Activated CD8-positive, alpha-beta memory T cell treated with anti-CD3 and anti-CD28 coated beads, Interleukin-2, amount 10 ng/mL, durations not matched to agents 7 days and 5 days (primary cell): ENCODE measurements at regions not wholly inside any gene's neighbourhood (a gene's known extent, or its start where the extent isn't known, plus 50 kb on each side); places are given as distances from the start of the nearest gene placed in this dataset.

Source experiments
- ATAC-seq: fragments of 150-1000 bp; cut with Tn5 transposase; one replicate; pipeline ENCODE4 v1.10.0; 2021; ENCODE audit warnings: moderate library complexity
- CTCF ChIA-PET: fragments of 350-600 bp; sonication (Branson Sonifier 250); formaldehyde crosslinking; loops from one replicate; lab custom pipeline; 2021; ENCODE audit warnings: antibody characterized with exemption; lab: Charles Lee
- DNase-seq: peaks from one replicate; pipeline ENCODE4 v3.0.0-alpha.2; 2020
- H3K27ac Mint-ChIP-seq: one replicate; pipeline ENCODE4 v1.8.0; 2021; ENCODE audit warnings: mild to moderate bottlenecking, mixed read lengths
- H3K27me3 Mint-ChIP-seq: one replicate; pipeline ENCODE4 v1.8.0; 2021; ENCODE audit warnings: mixed read lengths
- H3K36me3 Mint-ChIP-seq: one replicate; pipeline ENCODE4 v1.8.0; 2021; ENCODE audit warnings: mild to moderate bottlenecking, mixed read lengths
- H3K4me1 Mint-ChIP-seq: one replicate; pipeline ENCODE4 v1.8.0; 2021; ENCODE audit warnings: mixed read lengths
- H3K4me3 Mint-ChIP-seq: one replicate; pipeline ENCODE4 v1.8.0; 2021; ENCODE audit warnings: mild to moderate bottlenecking, moderate library complexity, mixed read lengths
- H3K9me3 Mint-ChIP-seq: one replicate; pipeline ENCODE4 v1.8.0; 2022; ENCODE audit warnings: low read depth, mixed read lengths

- no peak for ATAC-seq
- peaks cover 9% of the 10 kb centered on the region for H3K9me3 Mint-ChIP-seq
- CTCF ChIA-PET, result no interaction called here
- H3K27ac Mint-ChIP-seq, result no peak overlapping the region
- H3K27me3 Mint-ChIP-seq, result no peaks in the 10 kb centered on the region
- H3K36me3 Mint-ChIP-seq, result no peaks in the 10 kb centered on the region
- no peak overlapping the region for H3K4me3 Mint-ChIP-seq
- no peak for DNase-seq
- H3K4me1 Mint-ChIP-seq, result no peaks in the 10 kb centered on the region
Measured at GRCh38 chr1:4091996-4092395, 191.9 kb upstream of the C1orf174 start.

GRCh38 chr1:4093856-4094565 lies 193.9 kb upstream of the C1orf174 start:
- no peak overlapping the region for H3K4me3 Mint-ChIP-seq
- DNase-seq (no peak), ATAC-seq (no peak)
- CTCF ChIA-PET, result no interaction called here
- no peaks in the 10 kb centered on the region for H3K27me3 Mint-ChIP-seq
- H3K9me3 Mint-ChIP-seq, result peaks cover 9% of the 10 kb centered on the region
- H3K36me3 Mint-ChIP-seq, result no peaks in the 10 kb centered on the region
- H3K27ac Mint-ChIP-seq, result no peak overlapping the region
- no peaks in the 10 kb centered on the region for H3K4me1 Mint-ChIP-seq

DNA sequence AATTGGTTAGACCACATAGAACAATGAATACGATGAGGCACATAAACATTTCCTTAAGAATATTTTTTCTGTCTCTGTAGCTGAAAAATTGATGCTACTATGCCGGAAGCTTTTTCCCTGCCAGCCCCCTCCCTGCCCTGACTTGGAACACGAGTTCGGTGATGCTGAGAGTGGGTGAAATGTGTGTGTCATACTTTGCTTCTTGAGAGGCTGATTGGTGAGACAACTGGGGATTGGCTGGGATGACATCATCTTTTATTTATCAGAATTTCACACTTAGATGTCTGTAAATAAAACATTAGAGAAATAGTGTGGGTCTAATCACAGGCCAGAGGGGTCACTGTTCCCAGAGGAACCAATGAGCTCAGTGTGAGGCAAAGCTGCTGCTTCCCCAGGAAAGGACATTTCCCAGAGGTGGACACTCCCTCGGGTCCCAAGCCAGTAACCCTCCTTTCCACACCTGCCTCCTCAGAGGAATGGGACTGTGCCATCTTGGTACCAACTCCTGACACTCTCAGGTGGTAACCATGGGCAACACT lies 195.4 kb upstream of the C1orf174 start:
- no peak for DNase-seq
- H3K4me3 Mint-ChIP-seq, result no peak overlapping the region
- ATAC-seq, result no peak
- peaks cover 9% of the 10 kb centered on the region for H3K9me3 Mint-ChIP-seq
- no peaks in the 10 kb centered on the region for H3K36me3 Mint-ChIP-seq
- no peaks in the 10 kb centered on the region for H3K4me1 Mint-ChIP-seq
- CTCF ChIA-PET, result no interaction called here
- no peak overlapping the region for H3K27ac Mint-ChIP-seq
- no peaks in the 10 kb centered on the region for H3K27me3 Mint-ChIP-seq

DNA sequence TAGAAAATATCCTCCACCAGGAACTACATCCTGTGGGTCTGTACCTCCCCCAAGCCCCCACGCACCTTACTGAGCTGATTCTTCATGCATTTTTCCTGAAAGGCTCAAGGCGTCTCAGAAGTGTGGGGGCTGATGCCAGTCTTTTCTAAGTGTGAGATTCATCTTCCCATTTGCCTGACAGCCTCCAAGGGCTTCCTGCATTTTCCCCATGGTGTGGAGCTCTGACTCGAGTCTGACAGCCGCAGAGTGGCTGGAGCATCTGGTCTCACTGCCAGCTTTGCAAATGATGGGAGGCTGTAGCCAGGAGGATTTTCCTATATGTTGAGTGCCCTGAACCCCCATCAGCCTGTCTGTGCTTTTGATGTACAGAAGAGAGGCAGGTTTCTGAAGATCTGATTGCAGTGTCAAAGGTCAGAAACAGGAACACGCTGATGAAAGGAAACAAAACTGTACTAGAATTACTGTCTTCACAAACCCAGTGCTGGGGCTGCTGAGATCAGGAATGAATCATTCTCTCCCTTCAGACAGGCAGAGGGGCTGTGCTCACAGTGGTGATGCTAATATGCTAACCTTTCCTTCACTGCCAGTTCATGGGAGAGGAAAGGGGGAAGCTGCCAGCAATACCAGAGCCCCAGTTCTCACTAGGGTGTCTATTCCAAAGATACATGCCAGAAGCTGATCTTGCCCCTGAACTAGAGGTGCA lies 201.5 kb upstream of the C1orf174 start:
- ATAC-seq, result no peak
- no peak for DNase-seq
- no peaks in the 10 kb centered on the region for H3K36me3 Mint-ChIP-seq
- H3K27ac Mint-ChIP-seq, result no peak overlapping the region
- H3K4me1 Mint-ChIP-seq, result no peaks in the 10 kb centered on the region
- H3K27me3 Mint-ChIP-seq, result no peaks in the 10 kb centered on the region
- peaks cover 2% of the 10 kb centered on the region for H3K9me3 Mint-ChIP-seq
- CTCF ChIA-PET, result no interaction called here
- H3K4me3 Mint-ChIP-seq, result no peak overlapping the region

GRCh38 chr1:4105300-4105880 lies 205.3 kb upstream of the C1orf174 start:
- no peak for DNase-seq
- H3K27ac Mint-ChIP-seq, result no peak overlapping the region
- no peaks in the 10 kb centered on the region for H3K4me1 Mint-ChIP-seq
- H3K9me3 Mint-ChIP-seq, result no peaks in the 10 kb centered on the region
- no peak for ATAC-seq
- no peaks in the 10 kb centered on the region for H3K27me3 Mint-ChIP-seq
- CTCF ChIA-PET, result no interaction called here
- H3K36me3 Mint-ChIP-seq, result no peaks in the 10 kb centered on the region
- H3K4me3 Mint-ChIP-seq, result no peak overlapping the region

DNA sequence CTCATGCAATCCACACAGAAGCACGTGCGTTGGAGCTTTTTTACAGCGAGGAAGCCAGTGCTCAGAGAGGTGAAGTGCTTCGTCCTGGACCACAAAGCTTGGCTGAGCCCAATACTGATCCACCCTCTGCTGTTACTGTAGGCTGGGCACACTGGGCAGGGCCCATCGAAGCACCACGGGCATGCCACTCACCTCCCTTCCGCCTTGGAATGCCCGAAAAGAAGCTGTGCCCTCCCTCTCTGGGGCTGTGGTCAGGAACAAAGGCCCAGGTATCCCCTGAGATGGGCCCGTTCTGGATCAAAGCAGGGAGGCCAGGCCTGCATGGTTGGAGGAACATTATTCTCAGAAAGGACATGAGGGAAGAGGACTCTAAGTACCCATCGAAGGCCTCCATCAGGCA lies 206.7 kb upstream of the C1orf174 start:
- DNase-seq (no peak), ATAC-seq (no peak)
- no peak overlapping the region for H3K4me3 Mint-ChIP-seq
- CTCF ChIA-PET, result no interaction called here
- H3K9me3 Mint-ChIP-seq, result no peaks in the 10 kb centered on the region
- H3K36me3 Mint-ChIP-seq, result no peaks in the 10 kb centered on the region
- no peaks in the 10 kb centered on the region for H3K4me1 Mint-ChIP-seq
- H3K27ac Mint-ChIP-seq, result no peak overlapping the region
- H3K27me3 Mint-ChIP-seq, result no peaks in the 10 kb centered on the region

- no peak overlapping the region for H3K4me3 Mint-ChIP-seq
- CTCF ChIA-PET, result no interaction called here
- no peaks in the 10 kb centered on the region for H3K36me3 Mint-ChIP-seq
- DNase-seq, result no peak
- H3K9me3 Mint-ChIP-seq, result no peaks in the 10 kb centered on the region
- H3K4me1 Mint-ChIP-seq, result no peaks in the 10 kb centered on the region
- ATAC-seq, result no peak
- no peak overlapping the region for H3K27ac Mint-ChIP-seq
- no peaks in the 10 kb centered on the region for H3K27me3 Mint-ChIP-seq
Measured at GRCh38 chr1:4107291-4107690, 207.2 kb upstream of the C1orf174 start.

DNA sequence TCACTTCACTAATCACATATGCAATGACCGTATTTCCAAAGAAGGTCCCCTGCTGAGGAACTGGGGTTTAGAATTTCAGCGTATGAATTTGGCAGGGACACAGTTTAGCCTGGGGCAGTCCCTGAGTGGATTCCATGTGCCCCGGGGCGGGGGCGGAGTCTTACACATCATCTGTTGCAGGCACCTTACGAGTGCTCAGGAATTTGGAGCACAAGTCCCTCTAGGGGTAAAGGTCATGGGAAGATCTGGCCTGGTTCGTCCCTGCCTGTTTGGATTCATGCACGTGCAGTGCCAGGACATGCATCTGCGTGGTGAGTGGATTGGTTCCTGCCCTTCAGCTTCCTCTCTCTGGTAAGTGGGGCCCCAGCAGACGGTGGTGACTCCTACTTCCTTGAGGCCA lies 208.3 kb upstream of the C1orf174 start:
- no peak for DNase-seq
- H3K9me3 Mint-ChIP-seq, result no peaks in the 10 kb centered on the region
- H3K36me3 Mint-ChIP-seq, result no peaks in the 10 kb centered on the region
- H3K27ac Mint-ChIP-seq, result no peak overlapping the region
- H3K27me3 Mint-ChIP-seq, result no peaks in the 10 kb centered on the region
- no peak for ATAC-seq
- CTCF ChIA-PET, result no interaction called here
- no peaks in the 10 kb centered on the region for H3K4me1 Mint-ChIP-seq
- no peak overlapping the region for H3K4me3 Mint-ChIP-seq

- Mint-ChIP-seq H3K27me3 (no peaks in the 10 kb centered on the region), H3K4me3 (no peak overlapping the region), H3K36me3 (no peaks in the 10 kb centered on the region), H3K9me3 (no peaks in the 10 kb centered on the region), H3K4me1 (no peaks in the 10 kb centered on the region), H3K27ac (no peak overlapping the region)
- CTCF ChIA-PET, result no interaction called here
- DNase-seq (no peak), ATAC-seq (no peak)
Measured at GRCh38 chr1:4108758-4109627, 208.9 kb upstream of the C1orf174 start.

GRCh38 chr1:4109628-4109940 lies 209.5 kb upstream of the C1orf174 start:
- no peaks in the 10 kb centered on the region for H3K4me1 Mint-ChIP-seq
- no peak for DNase-seq
- peaks cover 2% of the 10 kb centered on the region for H3K9me3 Mint-ChIP-seq
- H3K36me3 Mint-ChIP-seq, result no peaks in the 10 kb centered on the region
- no peaks in the 10 kb centered on the region for H3K27me3 Mint-ChIP-seq
- no peak for ATAC-seq
- no peak overlapping the region for H3K4me3 Mint-ChIP-seq
- CTCF ChIA-PET, result no interaction called here
- H3K27ac Mint-ChIP-seq, result no peak overlapping the region

DNA sequence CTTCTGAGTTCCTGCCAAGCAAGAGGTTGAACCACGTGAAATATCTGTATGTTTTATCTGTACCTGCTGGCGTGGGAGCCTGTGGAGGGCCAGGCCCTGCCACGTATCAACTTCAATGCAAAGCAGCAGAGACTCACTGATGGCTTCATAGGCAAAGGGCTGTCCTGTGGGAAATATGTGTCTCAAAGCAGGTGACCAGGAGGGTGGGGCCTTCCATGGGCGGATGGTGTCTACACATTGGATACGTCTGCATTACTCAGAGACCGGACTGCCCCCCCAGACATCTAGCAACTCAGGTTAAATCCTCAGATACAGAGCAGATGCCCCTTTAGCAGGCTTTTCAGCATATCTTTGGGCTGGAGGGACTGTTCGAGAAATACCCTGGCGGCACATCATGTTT lies 210.8 kb upstream of the C1orf174 start:
- ATAC-seq (no peak), DNase-seq (no peak)

DNA sequence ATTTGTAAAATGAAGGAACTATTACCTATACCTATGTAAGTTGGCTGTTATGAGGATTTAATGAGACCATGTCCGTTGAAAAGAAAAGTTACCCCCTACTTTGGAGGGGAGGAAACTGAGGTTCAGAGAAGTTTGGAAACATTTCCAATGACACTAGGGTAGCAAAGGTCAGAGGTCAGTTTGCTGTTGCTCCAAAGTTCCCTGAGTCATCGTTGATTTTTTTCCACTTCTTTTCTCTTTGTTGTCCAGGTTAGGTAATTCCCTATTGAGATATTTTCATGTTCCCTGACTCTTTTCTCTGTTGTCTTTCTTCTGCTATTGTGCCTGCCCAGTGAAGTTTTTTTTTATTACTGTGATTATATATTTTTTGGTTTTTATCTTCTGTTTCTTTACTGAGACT lies 213.8 kb upstream of the C1orf174 start:
- Mint-ChIP-seq H3K27ac (no peak overlapping the region), H3K36me3 (no peaks in the 10 kb centered on the region), H3K4me3 (no peak overlapping the region), H3K27me3 (no peaks in the 10 kb centered on the region), H3K9me3 (peaks cover 2% of the 10 kb centered on the region), H3K4me1 (no peaks in the 10 kb centered on the region)
- DNase-seq (no peak), ATAC-seq (no peak)
- CTCF ChIA-PET, result no interaction called here

More for the DNA sequence above, 210.8 kb upstream of the C1orf174 start:
- H3K27me3 Mint-ChIP-seq, result no peaks in the 10 kb centered on the region
- H3K4me3 Mint-ChIP-seq, result no peak overlapping the region
- CTCF ChIA-PET, result no interaction called here
- H3K36me3 Mint-ChIP-seq, result no peaks in the 10 kb centered on the region
- H3K4me1 Mint-ChIP-seq, result no peaks in the 10 kb centered on the region
- no peak overlapping the region for H3K27ac Mint-ChIP-seq
- H3K9me3 Mint-ChIP-seq, result peaks cover 2% of the 10 kb centered on the region

GRCh38 chr1:4115191-4115900 lies 215.3 kb upstream of the C1orf174 start:
- H3K9me3 Mint-ChIP-seq, result peaks cover 2% of the 10 kb centered on the region
- H3K4me3 Mint-ChIP-seq, result no peak overlapping the region
- H3K36me3 Mint-ChIP-seq, result no peaks in the 10 kb centered on the region
- no peaks in the 10 kb centered on the region for H3K27me3 Mint-ChIP-seq
- no peaks in the 10 kb centered on the region for H3K4me1 Mint-ChIP-seq
- no peak overlapping the region for H3K27ac Mint-ChIP-seq
- CTCF ChIA-PET, result no interaction called here
- no peak for DNase-seq
- no peak for ATAC-seq
